Adrenal gland (tissue), 9 donors: ENCODE measurements at regions not wholly inside any gene's neighbourhood (a gene's known extent, or its start where the extent isn't known, plus 50 kb on each side); places are given as distances from the start of the nearest gene placed in this dataset.

Source experiments
- DNase-seq, 7 donors: peaks; one replicate each; pipeline ENCODE4 v3.0.0-alpha.2; 2019 to 2020
- H3K27ac ChIP-seq, 5 donors: fragments of 200-600 bp; sonication (generic) in 4 of 5; 1 replicate in 3 of 5; 2 replicates in 2 of 5; pipeline versions ENCODE4 v1.5.1 to v1.8.0; 2016 to 2020; ENCODE audit warnings: mild to moderate bottlenecking in 1 of 5
- H3K27me3 ChIP-seq: fragments of 200-600 bp; 2 replicates; pipeline ENCODE4 v1.8.0; 2021
- H3K36me3 ChIP-seq, 2 donors: fragments of 200-600 bp; replicated peaks in 1 of 2; 1 replicate in 1 of 2; 2 replicates in 1 of 2; pipeline versions ENCODE4 v1.5.1 to v1.8.0; 2018 to 2022
- H3K4me1 ChIP-seq, 2 donors: fragments of 200-600 bp; replicated peaks in 1 of 2; 1 replicate in 1 of 2; 2 replicates in 1 of 2; pipeline versions ENCODE4 v1.5.1 to v1.8.0; 2018 to 2021
- H3K4me3 ChIP-seq, 4 donors: fragments of 200-600 bp; sonication (generic) in 3 of 4; one replicate each; pipeline ENCODE4 v1.5.1; 2016 to 2018
- H3K9me3 ChIP-seq, 3 donors: fragments of 200-600 bp; sonication (generic) in 1 of 3; replicated peaks in 1 of 3; 1 replicate in 2 of 3; 2 replicates in 1 of 3; pipeline versions ENCODE4 v1.5.1 to v1.8.0; 2016 to 2021
- POLR2A ChIP-seq, 2 donors: fragments of 450-650 bp; IDR thresholded peaks; one replicate each; pipeline ENCODE4 v1.6.1; 2017; ENCODE audit warnings: antibody characterized with exemption in 2 of 2, mild to moderate bottlenecking in 2 of 2, moderate library complexity in 1 of 2
- WGBS, 4 donors: extraction: QIAGEN DNeasy Blood & Tissue Kit in 2 of 4; methylation state at CpG; one replicate each; pipeline versions ENCODE4 v1.1.5 to v1.1.7; 2013 to 2017; 5-methylcytosine and 5-hydroxymethylcytosine counted together
- intact Hi-C, 2 donors: fragments of 100-400 bp; cut with DNase I; formaldehyde crosslinking; loops; one replicate each; pipeline versions ENCODE4 v1.14.1 to v1.15.0; 2022 to 2023
- TF ChIP-seq, protein P1 (sequence below), 6 experiments: fragments of 450-650 bp in 4 of 6; fragments of 200-600 bp in 2 of 6; sonication (generic) in 1 of 6; IDR thresholded peaks; 1 replicate in 5 of 6; 2 replicates in 1 of 6; pipeline versions ENCODE4 v1.5.1 to v1.8.0; 2016 to 2021; ENCODE audit warnings: antibody characterized with exemption in 6 of 6, mild to moderate bottlenecking in 2 of 6, moderate library complexity in 1 of 6
- donor health status: healthy with polysubstance abuse.
- donor health status: Bipolar disorder and iron deficiency.
- donor health status: DM: yes; HTN: yes; CAD: no.
- donor health status: DM: no; HTN: no; CAD: no.
- donor health status: DM: no; HTN: no; CAD: no.

DNA sequence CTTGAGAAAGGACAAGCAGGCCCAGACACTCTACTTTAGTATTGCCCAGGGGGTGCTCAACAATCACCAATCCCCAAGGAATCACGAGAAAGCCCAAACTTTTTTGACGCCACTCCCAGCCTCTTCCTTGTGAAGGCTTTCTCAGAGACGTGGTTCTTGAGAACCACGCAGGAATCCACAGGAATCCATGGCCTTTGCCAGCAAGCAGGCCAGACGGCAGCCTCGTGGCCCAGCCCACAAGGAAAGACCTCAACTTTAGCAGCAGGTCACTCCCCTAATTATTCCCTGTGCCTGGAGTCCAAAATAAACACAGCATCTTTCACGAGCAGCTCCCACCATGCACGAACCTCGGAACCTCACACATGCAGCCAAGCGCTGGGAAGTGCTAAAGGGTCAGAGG lies 104.2 kb downstream of the WT1 start:
- DNase-seq = no peak
- Histone ChIP-seq H3K9me3 (no peaks in the 10 kb centered on the region), H3K36me3 (no peaks in the 10 kb centered on the region), H3K27ac (no peak overlapping the region), H3K4me1 (peaks cover 0 to 8% of the 10 kb centered on the region in 2 donors), H3K27me3 (no peaks in the 10 kb centered on the region), H3K4me3 (no peak overlapping the region)
- intact Hi-C loops = no loop called here
- TF ChIP-seq, protein P1, sequence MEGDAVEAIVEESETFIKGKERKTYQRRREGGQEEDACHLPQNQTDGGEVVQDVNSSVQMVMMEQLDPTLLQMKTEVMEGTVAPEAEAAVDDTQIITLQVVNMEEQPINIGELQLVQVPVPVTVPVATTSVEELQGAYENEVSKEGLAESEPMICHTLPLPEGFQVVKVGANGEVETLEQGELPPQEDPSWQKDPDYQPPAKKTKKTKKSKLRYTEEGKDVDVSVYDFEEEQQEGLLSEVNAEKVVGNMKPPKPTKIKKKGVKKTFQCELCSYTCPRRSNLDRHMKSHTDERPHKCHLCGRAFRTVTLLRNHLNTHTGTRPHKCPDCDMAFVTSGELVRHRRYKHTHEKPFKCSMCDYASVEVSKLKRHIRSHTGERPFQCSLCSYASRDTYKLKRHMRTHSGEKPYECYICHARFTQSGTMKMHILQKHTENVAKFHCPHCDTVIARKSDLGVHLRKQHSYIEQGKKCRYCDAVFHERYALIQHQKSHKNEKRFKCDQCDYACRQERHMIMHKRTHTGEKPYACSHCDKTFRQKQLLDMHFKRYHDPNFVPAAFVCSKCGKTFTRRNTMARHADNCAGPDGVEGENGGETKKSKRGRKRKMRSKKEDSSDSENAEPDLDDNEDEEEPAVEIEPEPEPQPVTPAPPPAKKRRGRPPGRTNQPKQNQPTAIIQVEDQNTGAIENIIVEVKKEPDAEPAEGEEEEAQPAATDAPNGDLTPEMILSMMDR (IDR thresholded peaks at IDR 0.05) = no peak
- TF ChIP-seq POLR2A (IDR thresholded peaks at IDR 0.05) = no peak
- 60 to 78% (median 67%) methylated on average over 7 to 10 of the region's 10 CpGs for WGBS, 4 donors

- H3K27me3 ChIP-seq = no peaks in the 10 kb centered on the region
- no peaks in the 10 kb centered on the region for H3K9me3 ChIP-seq
- H3K36me3 ChIP-seq = no peaks in the 10 kb centered on the region
- no peak overlapping the region for H3K4me3 ChIP-seq
- TF ChIP-seq, protein P1 (IDR thresholded peaks at IDR 0.05) = no peak
- no peak for TF ChIP-seq POLR2A (IDR thresholded peaks at IDR 0.05)
- peaks cover 0 to 8% of the 10 kb centered on the region in 2 donors for H3K4me1 ChIP-seq
- no peak overlapping the region for H3K27ac ChIP-seq
- intact Hi-C loops = no loop called here
- WGBS, 4 donors = 71 to 84% (median 77%) methylated on average over 1 of the region's 1 CpG
- DNase-seq = no peak
Measured at GRCh38 chr11:32331792-32332191, 103.5 kb downstream of the WT1 start.

DNA sequence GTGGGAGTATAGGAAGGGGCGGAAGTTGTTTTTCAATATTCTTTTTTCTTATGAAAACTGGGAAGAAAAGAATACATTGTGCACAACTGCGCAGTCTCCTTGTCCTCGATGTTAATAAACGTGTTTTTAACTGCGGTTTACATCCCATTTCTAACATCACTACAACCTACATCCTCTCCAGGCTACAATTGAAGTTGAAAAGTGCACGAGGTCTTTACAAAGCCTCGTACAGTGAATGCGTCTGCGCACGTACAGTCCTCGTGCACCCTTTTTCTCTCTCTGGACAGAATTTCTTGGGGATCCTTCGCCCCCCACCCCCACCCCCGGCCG lies 102.4 kb downstream of the WT1 start:
- no peaks in the 10 kb centered on the region for H3K9me3 ChIP-seq
- no peaks in the 10 kb centered on the region for H3K36me3 ChIP-seq
- peak overlapping the region in 1 of 4 donors; percentile 57 for H3K4me3 ChIP-seq
- DNase-seq = no peak
- no peak overlapping the region for H3K27ac ChIP-seq
- TF ChIP-seq, protein P1 (IDR thresholded peaks at IDR 0.05) = no peak
- no peak for TF ChIP-seq POLR2A (IDR thresholded peaks at IDR 0.05)
- 23 to 32% (median 29%) methylated on average over 14 of the region's 14 CpGs for WGBS, 4 donors
- peaks cover 0 to 8% of the 10 kb centered on the region in 2 donors for H3K4me1 ChIP-seq
- intact Hi-C loops = no loop called here
- no peaks in the 10 kb centered on the region for H3K27me3 ChIP-seq

DNA sequence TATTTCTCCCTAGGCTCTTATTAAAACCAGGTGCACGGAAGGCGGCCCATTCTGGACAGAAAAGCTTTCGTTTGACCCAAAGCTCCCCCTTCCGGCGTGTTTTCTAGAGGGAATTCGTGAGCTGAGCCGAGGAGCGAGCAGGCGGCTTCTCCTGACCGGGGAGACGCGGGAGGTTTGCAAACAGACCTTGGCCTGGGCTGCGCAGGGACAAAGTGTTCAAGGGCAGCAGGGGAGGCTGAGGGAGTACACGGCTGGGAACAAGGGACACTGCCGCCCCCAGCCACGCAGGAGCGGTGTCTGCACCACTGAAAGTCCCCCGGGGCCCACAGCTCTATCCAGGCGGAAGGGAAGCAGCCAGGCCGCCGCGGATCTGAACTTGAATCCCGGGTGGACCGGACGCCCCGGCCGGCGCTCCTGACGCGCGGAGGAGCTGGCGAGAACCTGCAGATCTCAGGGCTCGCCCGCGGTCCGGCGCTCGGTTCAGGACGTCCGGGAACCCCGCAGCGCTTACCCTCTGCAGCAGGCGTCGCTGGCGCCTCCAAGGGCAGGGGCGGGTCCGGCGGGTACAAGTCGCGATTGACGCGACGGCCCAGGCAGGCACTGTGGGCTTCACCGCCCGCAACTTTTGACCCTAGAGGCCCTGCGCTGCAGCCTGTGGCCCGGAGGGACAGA lies 101.9 kb downstream of the WT1 start:
- DNase-seq = peak; percentile 54 to 80 (median 60)
- no peak for TF ChIP-seq POLR2A (IDR thresholded peaks at IDR 0.05)
- TF ChIP-seq, protein P1 (IDR thresholded peaks at IDR 0.05) = peak in 1 of 6 experiments; percentile 18
- Histone ChIP-seq H3K4me3 (peak overlapping the region in 1 of 4 donors; percentile 57), H3K27ac (no peak overlapping the region), H3K4me1 (peaks cover 0 to 8% of the 10 kb centered on the region in 2 donors), H3K9me3 (no peaks in the 10 kb centered on the region), H3K27me3 (no peaks in the 10 kb centered on the region), H3K36me3 (no peaks in the 10 kb centered on the region)
- WGBS, 4 donors = 1 to 31% (median 14%) methylated on average over 16 to 57 of the region's 57 CpGs
- intact Hi-C loops = no loop called here
